GM23248 (cell line): ENCODE measurements at regions not wholly inside any gene's neighbourhood (a gene's known extent, or its start where the extent isn't known, plus 50 kb on each side); places are given as distances from the start of the nearest gene placed in this dataset.

Source experiments
- EZH2 ChIP-seq: fragments of 200-600 bp; sonication (generic); IDR thresholded peaks from 2 replicates; pipeline ENCODE4 v1.6.1; 2018; ENCODE audit warnings: antibody characterized with exemption, mild to moderate bottlenecking; ENCODE audit not compliant: insufficient read depth, poor library complexity, severe bottlenecking
- EZH2phosphoT487 ChIP-seq: fragments of 200-600 bp; sonication (generic); IDR thresholded peaks from 2 replicates; pipeline ENCODE4 v1.6.1; 2018; ENCODE audit warnings: antibody characterized with exemption, moderate library complexity, mild to moderate bottlenecking, low read depth; ENCODE audit not compliant: insufficient read depth

DNA sequence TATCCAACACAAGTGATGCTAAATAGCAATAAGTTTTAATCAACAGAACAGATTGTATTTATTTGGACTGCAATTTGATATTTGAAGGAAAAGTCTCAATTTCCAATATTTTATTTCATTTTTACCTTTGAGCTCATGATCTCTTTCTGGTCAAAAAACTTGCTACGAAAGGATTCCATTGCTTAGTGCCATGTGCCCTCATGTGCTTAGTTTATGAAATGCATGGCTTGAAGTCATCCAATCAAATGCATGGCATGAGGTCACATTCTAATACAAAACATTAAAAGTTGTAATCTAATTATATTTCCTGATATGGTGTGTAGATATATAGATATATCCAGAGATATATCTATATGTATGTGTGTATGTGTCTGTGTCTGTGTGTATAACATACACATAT, 321.2 kb upstream of the ADGRB3 start:
- TF ChIP-seq EZH2phosphoT487 (no peak), EZH2 (no peak)
